Upper lobe of left lung (tissue), 6 donors: ENCODE measurements at regions not wholly inside any gene's neighbourhood (a gene's known extent, or its start where the extent isn't known, plus 50 kb on each side); places are given as distances from the start of the nearest gene placed in this dataset.

Experiments used
- ATAC-seq, 2 donors: fragments of 200-7000 bp; cut with Tn5 transposase; one replicate each; pipeline ENCODE4 v1.9.1; 2022; ENCODE audit warnings: mild to moderate bottlenecking in 2 of 2, moderate library complexity in 2 of 2; ENCODE audit not compliant: low FRiP score in 2 of 2
- DNase-seq, 2 donors: peaks; one replicate each; pipeline ENCODE4 v3.0.0-alpha.2; 2019 to 2020
- H3K27ac ChIP-seq, 4 donors: fragments of 200-600 bp; sonication (generic); one replicate each; pipeline ENCODE4 v1.5.1; 2016 to 2019
- H3K27me3 ChIP-seq, 4 donors: fragments of 200-600 bp; sonication (generic); one replicate each; pipeline ENCODE4 v1.5.1; 2017 to 2019
- H3K36me3 ChIP-seq, 4 donors: fragments of 200-600 bp; sonication (generic); one replicate each; pipeline ENCODE4 v1.5.1; 2016 to 2019
- H3K4me1 ChIP-seq, 4 donors: fragments of 200-600 bp; sonication (generic); one replicate each; pipeline ENCODE4 v1.5.1; 2018 to 2019
- H3K4me3 ChIP-seq, 4 donors: fragments of 200-600 bp; sonication (generic); one replicate each; pipeline ENCODE4 v1.5.1; 2017 to 2019; ENCODE audit warnings: mild to moderate bottlenecking in 2 of 4, moderate library complexity in 1 of 4
- H3K9me3 ChIP-seq, 4 donors: fragments of 200-600 bp; sonication (generic); one replicate each; pipeline ENCODE4 v1.5.1; 2018 to 2019
- EP300 ChIP-seq, 4 donors: sonication (generic); formaldehyde crosslinking; IDR thresholded peaks; one replicate each; pipeline ENCODE4 v1.5.1; 2017; ENCODE audit warnings: antibody characterized with exemption in 4 of 4, control low read depth in 2 of 4
- POLR2A ChIP-seq, 4 donors: fragments of 450-650 bp; IDR thresholded peaks; one replicate each; pipeline ENCODE4 v1.5.1; 2016 to 2017; ENCODE audit warnings: antibody characterized with exemption in 4 of 4, mild to moderate bottlenecking in 2 of 4
- POLR2AphosphoS5 ChIP-seq, 2 donors: sonication (generic); formaldehyde crosslinking; IDR thresholded peaks; one replicate each; pipeline ENCODE4 v1.5.1; 2017; ENCODE audit warnings: antibody characterized with exemption in 2 of 2
- whole genome bisulfite sequencing, 2 donors: methylation state at CpG; one replicate each; pipeline ENCODE4 v1.1.5; 2017 to 2018; 5-methylcytosine and 5-hydroxymethylcytosine counted together
- TF ChIP-seq, protein P1 (sequence below), 6 experiments: fragments of 450-650 bp in 4 of 6; fragments of 200-600 bp in 2 of 6; sonication (generic) in 2 of 6; IDR thresholded peaks; one replicate each; pipeline ENCODE4 v1.5.1; 2016 to 2019; ENCODE audit warnings: antibody characterized with exemption in 6 of 6
- donor health status: DM: no; HTN: no; CAD: no; lungs with moderate emphysema.
- donor health status: DM: no; HTN: yes; CAD: no; lungs with severe emphysema.

GRCh38 chr4:96593422-96593821, 753.5 kb downstream of the PDHA2 start:
- no peak for DNase-seq
- no peaks in the 10 kb centered on the region for H3K9me3 ChIP-seq
- H3K27ac ChIP-seq: no peak overlapping the region
- H3K36me3 ChIP-seq: no peaks in the 10 kb centered on the region
- WGBS, 2 donors: 49 to 52% methylated on average over 2 of the region's 2 CpGs
- ATAC-seq: no peak
- H3K4me3 ChIP-seq: no peak overlapping the region
- H3K4me1 ChIP-seq: no peaks in the 10 kb centered on the region
- no peak for TF ChIP-seq POLR2AphosphoS5 (IDR thresholded peaks at IDR 0.05)
- TF ChIP-seq, protein P1, sequence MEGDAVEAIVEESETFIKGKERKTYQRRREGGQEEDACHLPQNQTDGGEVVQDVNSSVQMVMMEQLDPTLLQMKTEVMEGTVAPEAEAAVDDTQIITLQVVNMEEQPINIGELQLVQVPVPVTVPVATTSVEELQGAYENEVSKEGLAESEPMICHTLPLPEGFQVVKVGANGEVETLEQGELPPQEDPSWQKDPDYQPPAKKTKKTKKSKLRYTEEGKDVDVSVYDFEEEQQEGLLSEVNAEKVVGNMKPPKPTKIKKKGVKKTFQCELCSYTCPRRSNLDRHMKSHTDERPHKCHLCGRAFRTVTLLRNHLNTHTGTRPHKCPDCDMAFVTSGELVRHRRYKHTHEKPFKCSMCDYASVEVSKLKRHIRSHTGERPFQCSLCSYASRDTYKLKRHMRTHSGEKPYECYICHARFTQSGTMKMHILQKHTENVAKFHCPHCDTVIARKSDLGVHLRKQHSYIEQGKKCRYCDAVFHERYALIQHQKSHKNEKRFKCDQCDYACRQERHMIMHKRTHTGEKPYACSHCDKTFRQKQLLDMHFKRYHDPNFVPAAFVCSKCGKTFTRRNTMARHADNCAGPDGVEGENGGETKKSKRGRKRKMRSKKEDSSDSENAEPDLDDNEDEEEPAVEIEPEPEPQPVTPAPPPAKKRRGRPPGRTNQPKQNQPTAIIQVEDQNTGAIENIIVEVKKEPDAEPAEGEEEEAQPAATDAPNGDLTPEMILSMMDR (IDR thresholded peaks at IDR 0.05): no peak
- TF ChIP-seq POLR2A (IDR thresholded peaks at IDR 0.05): no peak
- TF ChIP-seq EP300 (IDR thresholded peaks at IDR 0.05): no peak
- no peaks in the 10 kb centered on the region for H3K27me3 ChIP-seq

- H3K4me3 ChIP-seq: no peak overlapping the region
- WGBS, 2 donors: 50 to 77% methylated on average over 6 of the region's 6 CpGs
- no peaks in the 10 kb centered on the region for H3K27me3 ChIP-seq
- no peak overlapping the region for H3K27ac ChIP-seq
- ATAC-seq: no peak
- H3K36me3 ChIP-seq: no peaks in the 10 kb centered on the region
- DNase-seq: no peak
- TF ChIP-seq POLR2AphosphoS5 (IDR thresholded peaks at IDR 0.05) (no peak), POLR2A (IDR thresholded peaks at IDR 0.05) (no peak), EP300 (IDR thresholded peaks at IDR 0.05) (no peak)
- TF ChIP-seq, protein P1 (IDR thresholded peaks at IDR 0.05): no peak
- no peaks in the 10 kb centered on the region for H3K9me3 ChIP-seq
- no peaks in the 10 kb centered on the region for H3K4me1 ChIP-seq
Observed at GRCh38 chr4:96598465-96598864, 758.6 kb downstream of the PDHA2 start.

- Histone ChIP-seq H3K4me3 (no peak overlapping the region), H3K27ac (no peak overlapping the region), H3K9me3 (no peaks in the 10 kb centered on the region), H3K27me3 (no peaks in the 10 kb centered on the region), H3K36me3 (no peaks in the 10 kb centered on the region), H3K4me1 (no peaks in the 10 kb centered on the region)
- ATAC-seq (no peak), DNase-seq (no peak)
- TF ChIP-seq POLR2AphosphoS5 (IDR thresholded peaks at IDR 0.05): no peak
- 74 to 77% methylated on average over 4 of the region's 4 CpGs for WGBS, 2 donors
Observed at GRCh38 chr4:96599752-96600151, 759.9 kb downstream of the PDHA2 start.

DNA sequence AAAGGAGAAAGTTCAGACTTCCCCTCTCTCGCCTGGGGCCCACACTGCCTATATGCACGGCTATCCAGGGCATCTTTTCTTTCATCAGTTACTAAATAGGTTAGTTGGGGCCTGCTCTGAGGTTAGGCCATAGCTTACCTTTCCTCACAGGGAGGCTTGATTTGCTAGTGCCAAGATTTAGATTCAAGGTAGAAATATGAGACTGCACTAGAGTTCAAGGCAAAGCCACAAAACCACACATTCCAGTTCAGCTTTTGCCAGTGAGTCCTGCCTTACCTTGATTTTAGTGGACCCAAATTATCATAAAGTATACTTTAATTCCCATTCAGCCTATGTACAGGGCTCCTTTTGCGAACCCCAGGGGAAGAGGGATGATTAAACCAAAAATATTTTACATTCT, 762.8 kb downstream of the PDHA2 start:
- Histone ChIP-seq H3K27ac (no peak overlapping the region), H3K4me1 (no peaks in the 10 kb centered on the region), H3K4me3 (no peak overlapping the region), H3K27me3 (no peaks in the 10 kb centered on the region), H3K9me3 (no peaks in the 10 kb centered on the region), H3K36me3 (no peaks in the 10 kb centered on the region)
- ATAC-seq: no peak
- 77 to 87% methylated on average over 3 of the region's 3 CpGs for WGBS, 2 donors
- TF ChIP-seq EP300 (IDR thresholded peaks at IDR 0.05): no peak
- TF ChIP-seq, protein P1 (IDR thresholded peaks at IDR 0.05): no peak
- no peak for TF ChIP-seq POLR2A (IDR thresholded peaks at IDR 0.05)
- no peak for TF ChIP-seq POLR2AphosphoS5 (IDR thresholded peaks at IDR 0.05)
- no peak for DNase-seq

- H3K36me3 ChIP-seq: no peaks in the 10 kb centered on the region
- H3K4me3 ChIP-seq: no peak overlapping the region
- H3K9me3 ChIP-seq: no peaks in the 10 kb centered on the region
- H3K27ac ChIP-seq: no peak overlapping the region
- no peak for ATAC-seq
- TF ChIP-seq, protein P1 (IDR thresholded peaks at IDR 0.05): no peak
- TF ChIP-seq POLR2AphosphoS5 (IDR thresholded peaks at IDR 0.05) (no peak), EP300 (IDR thresholded peaks at IDR 0.05) (no peak), POLR2A (IDR thresholded peaks at IDR 0.05) (no peak)
- H3K27me3 ChIP-seq: no peaks in the 10 kb centered on the region
- no peak for DNase-seq
- 31 to 41% methylated on average over 3 of the region's 3 CpGs for whole genome bisulfite sequencing, 2 donors
- no peaks in the 10 kb centered on the region for H3K4me1 ChIP-seq
Observed at GRCh38 chr4:96603641-96604040, 763.7 kb downstream of the PDHA2 start.
